ENCODE measurements at regions not wholly inside any gene's neighbourhood (a gene's known extent, or its start where the extent isn't known, plus 50 kb on each side); places are given as distances from the start of the nearest gene placed in this dataset.

DNA sequence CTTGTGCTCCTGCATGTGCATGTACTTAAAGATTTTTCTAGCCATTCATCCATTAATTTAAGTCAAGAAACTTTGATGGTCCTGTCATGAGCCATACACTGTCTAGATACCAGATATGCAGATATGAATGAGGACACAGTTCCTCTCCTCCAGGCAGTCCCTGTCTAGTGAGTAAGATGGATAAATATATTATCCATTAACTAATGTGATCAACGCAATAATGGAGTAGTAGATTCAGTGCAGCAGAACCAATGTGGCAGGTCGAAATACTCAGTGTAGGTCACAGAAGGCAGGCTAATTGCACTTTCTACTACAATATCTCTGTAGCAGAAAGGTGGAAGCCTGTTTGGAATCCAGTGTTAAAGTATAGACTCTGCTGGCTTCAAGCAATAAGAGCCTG lies 112.5 kb downstream of the PCDH7 start:
- H3K27me3 ChIP-seq (ENCODE audit: control insufficient read depth, insufficient read depth, low read length): no peaks in the 10 kb centered on the region
- H3K36me3 ChIP-seq (ENCODE audit: control insufficient read depth, insufficient read depth, low read length): no peaks in the 10 kb centered on the region
- Mint-ChIP-seq H3K4me3 (no peak overlapping the region), H3K36me3 (no peaks in the 10 kb centered on the region), H3K4me1 (no peaks in the 10 kb centered on the region), H3K27me3 (ENCODE audit: low read depth in 2 of 2) (no peaks in the 10 kb centered on the region), H3K27ac (no peak overlapping the region), H3K9me3 (peaks cover 10 to 11% of the 10 kb centered on the region in 2 donors)
- intact Hi-C loops (cut with micrococcal nuclease): no loop called here
- no peaks in the 10 kb centered on the region for H3K4me1 ChIP-seq (ENCODE audit: control insufficient read depth, insufficient read depth, low read length)
- 83% methylated on average over 1 of the region's 2 CpGs for WGBS (ENCODE audit: insufficient coverage)
- no peak overlapping the region for H3K4me3 ChIP-seq (ENCODE audit: low read length)
- ATAC-seq (no peak), DNase-seq (no peak)
- H3K27ac ChIP-seq (ENCODE audit: low read length): no peak overlapping the region
- TF ChIP-seq, protein P1, sequence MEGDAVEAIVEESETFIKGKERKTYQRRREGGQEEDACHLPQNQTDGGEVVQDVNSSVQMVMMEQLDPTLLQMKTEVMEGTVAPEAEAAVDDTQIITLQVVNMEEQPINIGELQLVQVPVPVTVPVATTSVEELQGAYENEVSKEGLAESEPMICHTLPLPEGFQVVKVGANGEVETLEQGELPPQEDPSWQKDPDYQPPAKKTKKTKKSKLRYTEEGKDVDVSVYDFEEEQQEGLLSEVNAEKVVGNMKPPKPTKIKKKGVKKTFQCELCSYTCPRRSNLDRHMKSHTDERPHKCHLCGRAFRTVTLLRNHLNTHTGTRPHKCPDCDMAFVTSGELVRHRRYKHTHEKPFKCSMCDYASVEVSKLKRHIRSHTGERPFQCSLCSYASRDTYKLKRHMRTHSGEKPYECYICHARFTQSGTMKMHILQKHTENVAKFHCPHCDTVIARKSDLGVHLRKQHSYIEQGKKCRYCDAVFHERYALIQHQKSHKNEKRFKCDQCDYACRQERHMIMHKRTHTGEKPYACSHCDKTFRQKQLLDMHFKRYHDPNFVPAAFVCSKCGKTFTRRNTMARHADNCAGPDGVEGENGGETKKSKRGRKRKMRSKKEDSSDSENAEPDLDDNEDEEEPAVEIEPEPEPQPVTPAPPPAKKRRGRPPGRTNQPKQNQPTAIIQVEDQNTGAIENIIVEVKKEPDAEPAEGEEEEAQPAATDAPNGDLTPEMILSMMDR (IDR thresholded peaks at IDR 0.05): no peak
- no peaks in the 10 kb centered on the region for H3K9me3 ChIP-seq (ENCODE audit: control insufficient read depth, insufficient read depth, low read length)

DNA sequence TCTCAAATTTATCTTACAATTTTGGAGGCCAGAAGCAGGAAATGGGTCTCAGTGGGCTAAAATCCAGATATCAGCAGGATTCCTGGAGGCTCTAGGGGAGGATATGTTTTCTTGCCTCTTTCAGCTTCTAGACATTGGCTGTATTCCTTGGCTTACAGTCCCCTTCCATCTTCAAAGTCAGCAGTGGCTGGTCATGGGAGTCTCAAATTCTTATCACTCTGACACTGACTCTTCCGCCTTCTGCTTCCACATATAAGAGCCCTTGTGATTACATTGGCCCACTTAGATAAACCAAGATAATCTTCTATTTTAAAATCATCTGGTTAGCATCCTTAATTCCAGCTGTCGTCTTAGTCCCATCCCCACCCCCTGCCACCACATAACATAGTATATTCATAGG lies 113.0 kb downstream of the PCDH7 start:
- no peaks in the 10 kb centered on the region for H3K27me3 ChIP-seq (ENCODE audit: control insufficient read depth, insufficient read depth, low read length)
- Mint-ChIP-seq H3K27ac (no peak overlapping the region), H3K4me1 (no peaks in the 10 kb centered on the region), H3K4me3 (no peak overlapping the region), H3K27me3 (ENCODE audit: low read depth in 2 of 2) (no peaks in the 10 kb centered on the region), H3K36me3 (no peaks in the 10 kb centered on the region), H3K9me3 (peaks cover 10 to 11% of the 10 kb centered on the region in 2 donors)
- H3K4me3 ChIP-seq (ENCODE audit: low read length): no peak overlapping the region
- DNase-seq: no peak
- intact Hi-C loops (cut with micrococcal nuclease): no loop called here
- no peak overlapping the region for H3K27ac ChIP-seq (ENCODE audit: low read length)
- ATAC-seq: no peak
- H3K9me3 ChIP-seq (ENCODE audit: control insufficient read depth, insufficient read depth, low read length): no peaks in the 10 kb centered on the region
- H3K36me3 ChIP-seq (ENCODE audit: control insufficient read depth, insufficient read depth, low read length): no peaks in the 10 kb centered on the region
- no peaks in the 10 kb centered on the region for H3K4me1 ChIP-seq (ENCODE audit: control insufficient read depth, insufficient read depth, low read length)
- 81% methylated on average over 1 of the region's 2 CpGs for WGBS (ENCODE audit: insufficient coverage)
- TF ChIP-seq, protein P1 (IDR thresholded peaks at IDR 0.05): no peak

DNA sequence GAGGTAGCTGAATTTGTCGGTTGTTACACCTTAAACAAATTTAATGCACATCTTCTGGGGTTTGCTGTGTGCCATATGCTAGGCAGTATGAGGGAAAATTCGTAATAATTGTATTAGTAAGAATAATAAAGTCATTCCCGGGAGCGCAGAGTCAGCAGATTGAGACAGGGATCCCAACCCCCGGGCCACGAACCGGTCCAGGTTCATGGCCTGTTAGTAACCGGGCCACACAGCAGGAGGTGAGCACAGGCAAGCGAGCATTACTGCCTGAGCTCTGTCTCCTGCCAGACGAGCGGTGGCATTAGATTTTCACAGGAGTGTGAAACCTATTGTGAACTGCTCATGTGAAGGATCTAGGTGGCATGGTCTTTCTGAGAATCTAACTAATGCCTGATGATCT lies 114.9 kb downstream of the PCDH7 start:
- Histone ChIP-seq H3K27me3 (ENCODE audit: control insufficient read depth, insufficient read depth, low read length) (no peaks in the 10 kb centered on the region), H3K4me1 (ENCODE audit: control insufficient read depth, insufficient read depth, low read length) (no peaks in the 10 kb centered on the region), H3K4me3 (ENCODE audit: low read length) (no peak overlapping the region), H3K36me3 (ENCODE audit: control insufficient read depth, insufficient read depth, low read length) (no peaks in the 10 kb centered on the region), H3K9me3 (ENCODE audit: control insufficient read depth, insufficient read depth, low read length) (no peaks in the 10 kb centered on the region), H3K27ac (ENCODE audit: low read length) (no peak overlapping the region)
- Mint-ChIP-seq H3K9me3 (peaks cover 11 to 13% of the 10 kb centered on the region in 2 donors), H3K27ac (no peak overlapping the region), H3K4me1 (no peaks in the 10 kb centered on the region), H3K36me3 (no peaks in the 10 kb centered on the region), H3K27me3 (ENCODE audit: low read depth in 2 of 2) (no peaks in the 10 kb centered on the region), H3K4me3 (no peak overlapping the region)
- TF ChIP-seq, protein P1 (IDR thresholded peaks at IDR 0.05): no peak
- intact Hi-C loops (cut with micrococcal nuclease): no loop called here
- DNase-seq (no peak), ATAC-seq (no peak)
- 92% methylated on average over 10 of the region's 11 CpGs for WGBS (ENCODE audit: insufficient coverage)

DNA sequence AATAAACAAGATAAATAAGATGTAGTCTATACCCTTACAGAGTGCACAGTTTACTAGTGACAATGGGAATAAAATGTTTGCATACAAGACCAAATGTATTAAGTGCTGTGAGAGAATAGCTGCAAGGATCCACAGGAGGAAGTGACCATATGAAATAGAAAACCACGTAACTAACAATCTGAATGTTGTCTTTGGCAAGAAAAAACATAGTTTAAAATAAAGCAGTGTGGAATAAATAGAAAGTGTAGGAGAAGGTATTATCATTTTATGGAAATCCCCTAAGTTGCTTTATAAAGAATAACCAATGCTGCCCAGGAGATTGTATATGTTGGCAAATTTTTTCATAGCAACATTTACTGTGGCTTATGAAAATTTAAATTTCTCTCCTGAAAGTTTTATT lies 116.1 kb downstream of the PCDH7 start:
- no peak overlapping the region for H3K27ac Mint-ChIP-seq
- WGBS (ENCODE audit: insufficient coverage): 75% methylated on average over 1 of the region's 1 CpG
- H3K4me3 ChIP-seq (ENCODE audit: low read length): no peak overlapping the region
- DNase-seq: no peak
- no peaks in the 10 kb centered on the region for H3K27me3 Mint-ChIP-seq (ENCODE audit: low read depth in 2 of 2)
- ATAC-seq: no peak
- peaks cover 10 to 12% of the 10 kb centered on the region in 2 donors for H3K9me3 Mint-ChIP-seq
- no peaks in the 10 kb centered on the region for H3K36me3 Mint-ChIP-seq
- TF ChIP-seq, protein P1 (IDR thresholded peaks at IDR 0.05): no peak
- H3K36me3 ChIP-seq (ENCODE audit: control insufficient read depth, insufficient read depth, low read length): no peaks in the 10 kb centered on the region
- no peaks in the 10 kb centered on the region for H3K27me3 ChIP-seq (ENCODE audit: control insufficient read depth, insufficient read depth, low read length)
- H3K4me1 Mint-ChIP-seq: no peaks in the 10 kb centered on the region
- H3K9me3 ChIP-seq (ENCODE audit: control insufficient read depth, insufficient read depth, low read length): no peaks in the 10 kb centered on the region
- no peaks in the 10 kb centered on the region for H3K4me1 ChIP-seq (ENCODE audit: control insufficient read depth, insufficient read depth, low read length)
- no peak overlapping the region for H3K27ac ChIP-seq (ENCODE audit: low read length)
- H3K4me3 Mint-ChIP-seq: no peak overlapping the region
- intact Hi-C loops (cut with micrococcal nuclease): no loop called here

All from natural killer cell (primary cell).